ENCODE measurements at regions not wholly inside any gene's neighbourhood (a gene's known extent, or its start where the extent isn't known, plus 50 kb on each side); places are given as distances from the start of the nearest gene placed in this dataset.
A peak's percentile ranks its signal among the peaks of the same experiment; 100 is the strongest.
"Not testable (repeated sequence)": the region's sequence is repeated elsewhere in the genome, so short reads cannot be mapped to it uniquely, and the experiment has no call there.

DNA sequence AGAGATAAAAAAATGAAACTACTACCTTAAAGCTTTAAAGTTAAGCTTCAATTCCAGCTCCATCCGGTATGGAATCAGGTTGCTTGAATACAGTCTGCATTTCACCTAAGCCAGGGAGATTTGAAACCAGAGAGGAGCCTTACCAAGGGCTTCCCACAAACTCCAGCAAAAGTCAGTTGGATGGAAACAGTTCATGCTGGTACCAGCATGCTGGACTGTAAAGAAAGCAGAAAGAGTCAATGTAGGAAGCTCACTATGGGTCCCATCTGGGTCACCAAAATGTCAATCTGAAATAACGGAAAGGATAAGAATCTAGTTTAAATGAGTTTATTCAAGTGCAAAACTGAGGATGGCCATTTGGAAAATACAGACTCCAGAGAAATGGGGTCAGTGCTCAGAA is 65.3 kb downstream of the CDO1 start:
- ATAC-seq (no peak), DNase-seq (ENCODE audit: low spot score in 2 of 2) (no peak)
- Mint-ChIP-seq H3K9me3 (peaks cover 0 to 6% of the 10 kb centered on the region in 2 donors), H3K36me3 (no peaks in the 10 kb centered on the region), H3K27ac (no peak overlapping the region)

DNA sequence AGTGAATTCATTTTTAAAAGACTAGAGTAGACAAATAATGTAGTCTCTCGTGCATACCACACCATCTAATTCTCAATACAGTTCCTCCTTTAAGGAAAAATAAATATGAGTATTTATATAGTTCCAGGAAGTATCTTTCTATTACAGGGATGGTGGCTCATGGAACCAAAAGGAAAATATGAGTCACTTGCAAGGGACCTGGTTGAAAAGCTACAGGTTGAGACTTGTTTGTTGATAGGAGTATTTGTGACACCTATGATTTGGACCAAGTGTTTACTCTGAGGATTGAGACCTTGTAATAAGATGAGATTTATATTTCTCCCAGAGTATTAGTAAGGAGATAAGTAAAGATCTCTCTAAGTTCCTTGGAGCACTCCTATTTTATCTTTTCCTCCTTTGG is 67.4 kb downstream of the CDO1 start:
- ATAC-seq (no peak), DNase-seq (ENCODE audit: low spot score in 2 of 2) (no peak)
- peaks cover 10 to 12% of the 10 kb centered on the region in 2 donors for H3K36me3 Mint-ChIP-seq
- H3K9me3 Mint-ChIP-seq: peaks cover 8 to 16% of the 10 kb centered on the region in 2 donors
- H3K27ac Mint-ChIP-seq: no peak overlapping the region

DNA sequence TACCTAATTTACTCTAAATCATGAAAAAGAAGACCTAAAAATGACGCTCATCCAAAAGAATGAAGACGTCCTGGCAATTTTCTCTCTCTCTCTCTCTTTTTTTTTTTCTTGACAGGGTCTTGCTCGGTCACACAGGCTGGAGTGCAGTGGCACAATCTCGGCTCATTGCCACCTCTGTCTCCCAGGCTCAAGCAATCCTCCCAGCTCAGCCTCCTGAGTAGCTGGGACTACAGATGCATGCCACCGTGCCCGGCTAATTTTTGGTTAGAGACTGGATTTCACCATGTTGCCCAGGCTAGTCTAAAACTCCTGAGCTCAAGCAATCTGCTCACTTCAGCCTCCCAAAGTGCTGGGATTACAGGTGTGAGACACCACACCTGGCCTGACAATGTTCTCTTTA is 77.2 kb downstream of the CDO1 start:
- not testable (repeated sequence) for ATAC-seq; DNase-seq (ENCODE audit: low spot score in 2 of 2); H3K27ac Mint-ChIP-seq
- H3K36me3 Mint-ChIP-seq: peaks cover 9 to 25% of the 10 kb centered on the region in 2 donors
- H3K9me3 Mint-ChIP-seq: peaks cover 11 to 15% of the 10 kb centered on the region in 2 donors

DNA sequence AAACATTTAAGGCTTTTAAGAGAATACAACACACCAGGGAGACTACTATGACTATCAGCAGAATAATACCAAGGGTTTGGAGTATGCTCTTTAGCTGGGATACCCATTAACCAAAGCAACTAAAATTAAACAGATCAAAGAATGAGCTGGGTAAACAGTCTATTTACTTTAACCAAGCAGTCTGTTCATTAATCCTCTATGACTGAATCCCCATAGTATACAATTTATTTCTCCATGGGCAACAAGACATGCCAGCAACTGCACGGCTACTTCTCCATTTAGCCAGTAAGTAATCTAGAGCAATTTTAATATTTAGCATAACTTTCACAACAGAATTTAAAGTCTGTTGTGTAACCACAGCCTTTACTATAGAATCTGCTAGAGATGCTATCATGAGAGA is 77.6 kb downstream of the CDO1 start:
- H3K36me3 Mint-ChIP-seq: peaks cover 9 to 21% of the 10 kb centered on the region in 2 donors
- peaks cover 7 to 13% of the 10 kb centered on the region in 2 donors for H3K9me3 Mint-ChIP-seq
- DNase-seq (ENCODE audit: low spot score in 2 of 2): no peak
- H3K27ac Mint-ChIP-seq: no peak overlapping the region
- ATAC-seq: no peak

DNA sequence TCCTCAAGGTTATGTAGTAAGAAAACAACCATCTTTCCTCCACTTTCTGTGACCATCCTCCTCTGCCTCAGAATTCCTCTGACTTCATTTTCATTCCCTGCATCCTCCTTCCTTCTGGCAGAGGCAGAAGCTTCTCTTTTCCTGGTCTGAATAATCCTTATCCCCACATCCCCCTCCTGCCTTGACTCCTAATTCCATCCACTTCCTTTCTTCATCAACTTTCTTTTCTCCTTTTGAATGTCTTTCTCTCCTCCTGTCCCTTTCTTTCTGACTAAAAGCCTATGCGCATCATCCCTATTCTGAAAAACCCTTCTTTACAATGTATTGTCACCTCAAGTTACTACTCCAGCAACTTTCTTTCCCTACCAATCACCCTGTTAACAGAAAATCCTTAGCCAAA is 79.0 kb downstream of the CDO1 start:
- peaks cover 0 to 12% of the 10 kb centered on the region in 2 donors for H3K36me3 Mint-ChIP-seq
- peak in 1 of 2 donors; percentile 35 for ATAC-seq
- no peak overlapping the region for H3K27ac Mint-ChIP-seq
- DNase-seq (ENCODE audit: low spot score in 2 of 2): no peak
- peaks cover 0 to 8% of the 10 kb centered on the region in 2 donors for H3K9me3 Mint-ChIP-seq

DNA sequence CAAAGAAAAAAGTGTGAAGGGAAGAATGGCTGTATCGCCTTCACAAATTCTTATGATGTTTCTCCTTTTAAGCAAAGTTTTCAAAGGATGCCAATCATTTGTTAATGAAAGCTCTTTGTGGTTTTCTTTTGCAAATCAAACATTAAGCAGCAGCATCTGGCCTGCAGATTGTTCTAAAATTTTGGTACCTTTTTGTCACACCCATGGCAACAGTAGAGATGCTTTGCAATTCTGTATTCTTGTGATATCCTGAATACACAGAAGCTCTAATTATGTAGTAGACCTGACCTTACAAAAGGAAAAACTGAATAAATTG is 79.8 kb downstream of the CDO1 start:
- Mint-ChIP-seq H3K27ac (no peak overlapping the region), H3K36me3 (peaks cover 0 to 12% of the 10 kb centered on the region in 2 donors)
- ATAC-seq: peak in 1 of 2 donors; percentile 36

DNA sequence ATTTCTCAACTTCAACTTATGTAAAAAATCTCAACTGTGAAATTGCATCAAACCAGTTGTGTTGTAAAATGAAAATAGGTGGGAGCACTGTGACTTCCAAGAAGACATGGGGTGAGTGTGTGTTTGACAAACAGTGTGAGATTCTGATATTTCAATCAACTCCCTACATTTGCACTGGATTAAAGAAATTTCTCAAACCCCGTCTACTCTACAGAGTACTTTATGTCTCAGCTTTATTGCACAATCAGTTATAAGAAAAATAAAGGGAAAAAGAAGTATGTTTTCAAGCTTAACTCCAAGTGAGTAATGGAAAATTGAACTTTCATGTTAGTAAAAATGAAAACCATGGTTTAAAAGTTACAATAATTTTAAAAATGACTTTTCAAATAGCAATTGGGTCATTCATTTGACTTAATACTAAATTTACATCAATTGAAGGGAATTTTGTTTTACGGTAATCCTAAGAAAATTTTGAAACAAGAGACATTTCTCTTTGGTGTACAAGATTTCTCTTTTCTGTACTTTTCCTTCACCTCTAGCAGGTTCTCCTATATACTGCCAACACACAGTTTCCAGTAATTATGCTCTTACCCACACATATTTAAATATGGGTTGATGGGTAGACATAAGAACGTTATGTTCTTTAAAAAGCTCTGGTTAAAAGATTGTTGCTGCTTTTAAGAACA is 80.3 kb downstream of the CDO1 start:
- peak in 1 of 2 donors; percentile 83 for ATAC-seq
- H3K27ac Mint-ChIP-seq: no peak overlapping the region
- DNase-seq (ENCODE audit: low spot score in 2 of 2): no peak

More for the DNA sequence above, 79.8 kb downstream of the CDO1 start:
- peaks cover 0 to 8% of the 10 kb centered on the region in 2 donors for H3K9me3 Mint-ChIP-seq
- DNase-seq (ENCODE audit: low spot score in 2 of 2): no peak

DNA sequence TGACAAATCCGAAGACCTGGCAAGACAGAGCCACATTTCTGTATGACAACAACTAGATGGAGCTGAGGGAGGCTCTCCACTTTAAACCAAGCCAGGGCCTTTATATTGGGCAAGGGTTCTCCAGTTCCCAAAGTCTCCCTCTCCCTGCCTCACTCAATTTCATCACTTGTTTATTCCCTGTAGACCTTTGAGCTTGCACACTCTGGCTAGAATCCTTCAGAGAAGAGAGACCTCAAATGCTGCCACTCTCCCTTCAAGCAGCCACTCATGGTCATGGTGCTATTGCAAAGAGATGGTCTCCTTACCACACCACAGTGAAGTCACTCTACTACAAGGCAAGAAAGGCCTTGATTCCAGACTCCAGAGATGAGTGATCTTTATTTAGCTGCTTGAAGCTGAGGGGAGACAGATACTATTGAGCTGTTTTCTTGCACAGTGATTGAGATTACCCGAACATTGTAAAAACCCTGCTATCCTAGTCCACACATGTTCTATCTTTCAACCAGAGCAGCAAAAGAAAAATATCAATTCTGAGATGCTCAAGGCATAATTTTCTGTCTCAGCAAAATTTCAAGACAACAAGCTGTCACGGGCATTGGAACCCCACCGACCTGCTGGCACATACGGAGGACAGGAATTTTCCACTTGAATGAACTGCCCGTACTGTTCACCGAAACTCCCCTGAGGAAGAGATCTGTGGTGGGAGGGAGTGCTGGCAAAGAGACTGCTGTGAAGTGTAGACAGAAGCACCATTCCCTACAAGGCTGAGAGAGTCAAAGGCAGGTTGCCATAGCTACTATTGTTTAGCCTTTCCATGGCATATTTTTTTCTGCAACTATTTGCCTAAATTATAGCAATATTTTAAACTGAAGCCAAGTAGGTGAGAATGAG is 81.1 kb downstream of the CDO1 start:
- DNase-seq (ENCODE audit: low spot score in 2 of 2) (no peak), ATAC-seq (peak in 1 of 2 donors; percentile 42)
- H3K27ac Mint-ChIP-seq: no peak overlapping the region

More for the DNA sequence above, 80.3 kb downstream of the CDO1 start:
- peaks cover 0 to 8% of the 10 kb centered on the region in 2 donors for H3K9me3 Mint-ChIP-seq
- peaks cover 0 to 12% of the 10 kb centered on the region in 2 donors for H3K36me3 Mint-ChIP-seq

DNA sequence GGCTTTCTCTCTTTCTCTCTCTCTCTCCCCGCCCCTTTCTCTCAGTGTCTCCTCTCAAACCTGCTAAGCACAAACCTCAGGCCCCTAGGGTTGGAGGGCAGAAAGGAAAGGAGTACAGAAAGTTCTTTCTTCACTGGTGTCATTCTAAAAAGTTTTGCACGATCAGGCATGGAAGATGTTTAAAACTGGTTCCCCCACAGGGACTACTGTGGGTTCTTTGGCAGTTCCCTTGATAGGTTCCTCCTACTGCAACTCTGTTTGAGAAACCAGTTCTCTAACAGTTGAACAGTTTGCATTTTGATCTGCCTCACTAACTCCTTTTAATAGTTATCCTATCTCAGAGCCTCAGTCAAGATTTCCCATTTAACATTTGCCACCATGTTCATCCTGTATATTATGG is 82.9 kb downstream of the CDO1 start:
- ATAC-seq: no peak
- Mint-ChIP-seq H3K27ac (no peak overlapping the region), H3K36me3 (no peaks in the 10 kb centered on the region), H3K9me3 (peaks cover 0 to 3% of the 10 kb centered on the region in 2 donors)
- no peak for DNase-seq (ENCODE audit: low spot score in 2 of 2)

More for the DNA sequence above, 81.1 kb downstream of the CDO1 start:
- Mint-ChIP-seq H3K36me3 (peaks cover 0 to 8% of the 10 kb centered on the region in 2 donors), H3K9me3 (peaks cover 0 to 5% of the 10 kb centered on the region in 2 donors)

DNA sequence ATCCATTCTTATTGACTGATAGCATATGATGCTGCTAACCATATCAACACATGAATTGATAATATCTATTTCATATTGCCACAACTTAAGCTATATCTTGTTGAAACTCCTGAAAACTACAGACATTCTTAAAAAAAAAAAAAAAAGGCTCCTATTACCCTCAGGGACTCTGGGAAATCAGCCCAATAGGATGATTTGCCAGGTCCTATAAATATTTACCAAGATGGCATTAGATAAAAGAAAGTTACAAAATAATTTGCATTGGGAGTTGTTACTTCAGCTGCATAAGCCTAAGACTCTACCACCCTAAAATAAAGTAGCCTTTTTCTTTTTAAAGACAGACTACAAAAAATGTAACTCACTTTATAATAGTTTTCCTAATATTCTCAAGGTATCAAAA is 84.4 kb downstream of the CDO1 start:
- no peak for ATAC-seq
- H3K36me3 Mint-ChIP-seq: no peaks in the 10 kb centered on the region
- no peak overlapping the region for H3K27ac Mint-ChIP-seq
- peaks cover 0 to 5% of the 10 kb centered on the region in 2 donors for H3K9me3 Mint-ChIP-seq
- DNase-seq (ENCODE audit: low spot score in 2 of 2): no peak

DNA sequence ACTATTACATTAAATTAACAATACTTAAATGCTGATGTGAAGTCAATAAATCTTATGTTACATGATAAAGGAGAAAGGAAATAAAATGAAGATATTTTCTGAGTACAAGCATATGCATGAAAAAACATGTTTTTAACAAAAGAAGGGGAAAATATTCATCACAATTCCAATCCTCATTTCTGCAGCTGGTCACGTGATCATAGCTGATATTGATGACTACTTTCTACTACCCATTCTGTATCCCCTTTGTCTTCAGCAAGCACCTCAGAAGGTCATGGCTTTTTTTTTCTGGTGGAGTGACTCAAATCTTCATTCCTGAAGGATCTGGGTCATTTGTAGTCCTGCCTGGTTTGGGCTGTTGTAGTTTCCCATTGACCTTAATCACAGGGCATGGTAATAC is 90.9 kb downstream of the CDO1 start:
- ATAC-seq: no peak
- DNase-seq (ENCODE audit: low spot score in 2 of 2): no peak
- Mint-ChIP-seq H3K27ac (no peak overlapping the region), H3K9me3 (peaks cover 0 to 5% of the 10 kb centered on the region in 2 donors), H3K36me3 (no peaks in the 10 kb centered on the region)

DNA sequence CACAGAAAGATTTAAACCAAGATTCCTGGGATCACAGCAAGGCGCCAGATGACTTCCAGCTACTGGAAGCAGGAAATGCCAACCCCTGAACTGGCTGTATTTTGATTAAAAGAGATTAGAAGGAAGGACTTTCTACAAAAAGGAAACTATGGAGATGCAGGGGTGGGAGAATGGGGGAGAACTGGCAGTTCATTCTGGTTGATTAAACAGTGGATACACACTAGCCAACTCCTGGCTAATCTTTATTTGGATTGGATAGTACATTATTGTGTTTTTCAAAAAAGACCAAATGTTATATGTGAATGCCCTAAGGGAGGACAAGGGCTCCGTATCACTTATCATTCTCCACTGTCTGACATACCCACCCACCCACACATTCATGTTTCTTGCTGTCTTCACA is 93.2 kb downstream of the CDO1 start:
- no peak for ATAC-seq
- peaks cover 0 to 5% of the 10 kb centered on the region in 2 donors for H3K9me3 Mint-ChIP-seq
- DNase-seq (ENCODE audit: low spot score in 2 of 2): no peak
- no peak overlapping the region for H3K27ac Mint-ChIP-seq
- H3K36me3 Mint-ChIP-seq: no peaks in the 10 kb centered on the region

DNA sequence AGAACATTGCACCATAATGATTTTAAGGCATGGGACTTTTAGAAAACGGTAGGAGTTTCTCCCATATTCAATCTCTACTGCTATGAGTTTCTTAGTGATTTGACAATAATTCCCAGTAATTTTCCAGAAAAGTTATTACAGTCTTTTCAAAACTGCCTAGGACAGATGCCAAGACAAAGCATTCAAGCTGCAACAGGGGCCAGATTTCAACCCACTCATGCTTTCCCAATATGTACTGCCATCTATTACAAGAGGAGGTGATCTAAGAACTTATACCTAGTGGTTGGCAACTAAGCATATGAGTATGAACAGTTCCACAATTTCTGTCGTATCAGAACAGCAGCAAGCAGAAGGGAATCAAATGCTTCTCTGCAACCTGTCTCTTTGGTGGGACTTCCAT is 95.1 kb upstream of the TMED7 start:
- no peak for DNase-seq (ENCODE audit: low spot score in 2 of 2)
- Mint-ChIP-seq H3K36me3 (no peaks in the 10 kb centered on the region), H3K9me3 (no peaks in the 10 kb centered on the region), H3K27ac (no peak overlapping the region)
- no peak for ATAC-seq

DNA sequence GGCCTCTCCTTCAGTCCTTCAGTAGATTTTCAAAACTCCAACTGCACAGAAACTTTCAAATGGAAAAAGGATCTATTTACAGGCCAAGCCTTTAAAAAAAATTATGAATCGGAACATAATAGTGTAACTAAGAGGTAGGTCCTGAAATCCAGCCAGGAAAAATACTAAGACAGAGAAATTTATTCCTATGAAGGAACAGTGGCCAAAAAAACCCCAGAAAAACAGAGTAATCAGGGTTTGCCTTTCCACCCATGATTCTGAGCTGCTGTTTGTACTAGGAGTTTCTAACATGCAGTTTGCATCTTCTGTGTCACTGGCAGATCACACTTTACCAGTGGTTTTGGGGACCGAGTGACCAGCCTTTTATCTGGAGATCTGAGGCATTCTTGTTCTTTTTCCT is 93.1 kb upstream of the TMED7 start:
- no peaks in the 10 kb centered on the region for H3K36me3 Mint-ChIP-seq
- no peaks in the 10 kb centered on the region for H3K9me3 Mint-ChIP-seq
- DNase-seq (ENCODE audit: low spot score in 2 of 2): no peak
- H3K27ac Mint-ChIP-seq: no peak overlapping the region
- ATAC-seq: no peak

DNA sequence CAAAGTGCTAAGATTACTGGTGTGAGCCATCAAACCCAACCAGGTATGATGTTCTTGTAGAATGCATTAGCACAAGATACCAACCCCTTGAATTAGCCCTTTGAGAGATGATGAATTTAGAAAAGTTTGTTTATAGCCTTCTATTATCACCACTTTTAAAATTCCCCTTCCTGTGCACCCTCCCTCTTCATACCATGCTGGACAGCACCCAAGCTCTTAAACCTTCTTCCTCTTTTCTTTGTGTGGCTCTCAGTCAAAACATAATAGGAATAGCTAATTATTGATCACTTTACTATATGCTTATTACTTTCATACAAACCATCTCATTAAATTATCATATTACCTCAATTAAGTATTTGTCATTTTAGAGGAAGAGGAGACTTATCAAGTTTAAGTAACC is 87.6 kb upstream of the TMED7 start:
- DNase-seq (ENCODE audit: low spot score in 2 of 2) (no peak), ATAC-seq (no peak)
- H3K9me3 Mint-ChIP-seq: peaks cover 10 to 17% of the 10 kb centered on the region in 2 donors
- no peak overlapping the region for H3K27ac Mint-ChIP-seq
- peaks cover 0 to 12% of the 10 kb centered on the region in 2 donors for H3K36me3 Mint-ChIP-seq

DNA sequence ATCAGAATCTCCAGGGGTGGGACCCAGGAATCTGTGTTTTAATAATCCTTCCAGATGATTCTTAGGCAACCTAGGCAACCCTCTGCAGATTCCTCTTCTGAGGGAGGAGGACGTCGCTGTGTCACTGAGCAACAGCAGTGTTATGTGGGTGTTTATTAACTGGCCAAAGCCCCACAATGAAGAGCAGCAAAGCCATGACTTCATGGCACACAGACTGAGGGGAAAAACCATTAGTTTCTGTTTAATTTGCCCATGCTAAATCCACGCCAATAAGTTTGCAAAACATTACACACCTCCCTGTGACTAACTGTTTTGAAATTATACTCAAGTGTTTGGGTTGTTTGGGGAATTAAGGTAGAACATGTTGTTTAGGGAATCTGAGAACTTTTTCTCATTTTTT is 83.7 kb upstream of the TMED7 start:
- Mint-ChIP-seq H3K27ac (no peak overlapping the region), H3K36me3 (peaks cover 0 to 12% of the 10 kb centered on the region in 2 donors), H3K9me3 (peaks cover 10 to 17% of the 10 kb centered on the region in 2 donors)
- no peak for DNase-seq (ENCODE audit: low spot score in 2 of 2)
- no peak for ATAC-seq

DNA sequence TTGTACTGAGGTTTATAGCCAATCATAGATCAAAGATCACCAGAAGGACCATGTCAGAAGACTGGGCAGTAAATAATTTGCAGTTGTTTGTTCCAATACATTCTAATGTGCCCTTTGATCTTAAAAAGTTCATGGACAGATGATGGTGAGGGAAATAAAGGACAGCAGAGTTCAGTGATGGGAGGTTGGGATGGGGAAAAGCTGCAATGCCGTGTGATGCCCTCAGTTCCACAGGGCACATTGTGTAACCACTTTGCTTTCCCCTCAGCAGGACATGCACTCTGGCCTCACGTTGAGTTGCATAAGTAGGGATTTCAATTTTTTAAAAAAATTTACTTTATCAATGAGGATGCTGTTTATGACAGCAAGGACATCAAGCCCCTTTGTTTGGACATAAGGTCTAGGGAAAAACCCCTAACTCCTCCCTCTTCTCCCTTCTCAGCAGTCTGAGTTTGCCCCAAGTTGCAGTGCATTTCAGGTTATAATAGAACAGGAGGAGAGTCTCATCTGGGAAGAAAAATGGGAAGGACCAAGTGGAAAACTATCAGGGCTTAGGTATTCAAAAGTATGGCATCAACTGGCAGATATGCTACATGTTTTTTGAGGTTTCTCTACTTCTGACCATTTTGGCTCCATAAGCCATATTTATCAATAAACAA is 83.1 kb upstream of the TMED7 start:
- peaks cover 10 to 17% of the 10 kb centered on the region in 2 donors for H3K9me3 Mint-ChIP-seq
- peaks cover 0 to 12% of the 10 kb centered on the region in 2 donors for H3K36me3 Mint-ChIP-seq
- DNase-seq (ENCODE audit: low spot score in 2 of 2): no peak
- no peak for ATAC-seq
- no peak overlapping the region for H3K27ac Mint-ChIP-seq

Data from activated naive CD4-positive, alpha-beta T cell treated with anti-CD3 and anti-CD28 coated beads, Interleukin-2, amount 50 U/mL, for 72 hours (primary cell).